Vagina (tissue), 2 donors: ENCODE measurements at regions not wholly inside any gene's neighbourhood (a gene's known extent, or its start where the extent isn't known, plus 50 kb on each side); places are given as distances from the start of the nearest gene placed in this dataset.

Experiments
- DNase-seq, 2 donors: peaks; one replicate each; pipeline ENCODE4 v3.0.0-alpha.2; 2017; ENCODE audit errors: extremely low spot score in 2 of 2
- H3K27ac ChIP-seq: fragments of 200-600 bp; sonication (generic); one replicate; pipeline ENCODE4 v1.5.1; 2019
- H3K27me3 ChIP-seq: fragments of 200-600 bp; sonication (generic); one replicate; pipeline ENCODE4 v1.5.1; 2019
- H3K36me3 ChIP-seq, 2 donors: fragments of 200-600 bp; sonication (generic); one replicate each; pipeline ENCODE4 v1.5.1; 2017 to 2019
- H3K4me1 ChIP-seq: fragments of 200-600 bp; sonication (generic); one replicate; pipeline ENCODE4 v1.5.1; 2019
- H3K4me3 ChIP-seq, 2 donors: fragments of 200-600 bp; sonication (generic); 1 replicate in 1 of 2; 2 replicates in 1 of 2; pipeline ENCODE4 v1.5.1; 2016 to 2019
- H3K9me3 ChIP-seq: fragments of 200-600 bp; sonication (generic); one replicate; pipeline ENCODE4 v1.5.1; 2019
- POLR2A ChIP-seq, 2 donors: fragments of 450-650 bp; IDR thresholded peaks; one replicate each; pipeline ENCODE4 v1.6.1; 2017; ENCODE audit warnings: antibody characterized with exemption in 2 of 2, mild to moderate bottlenecking in 2 of 2, moderate library complexity in 2 of 2
- POLR2AphosphoS5 ChIP-seq, 2 donors: sonication (generic); formaldehyde crosslinking; IDR thresholded peaks; one replicate each; pipeline ENCODE4 v1.9.0; 2017; ENCODE audit warnings: antibody characterized with exemption in 2 of 2, mild to moderate bottlenecking in 2 of 2, low read depth in 1 of 2; ENCODE audit not compliant: insufficient read depth in 1 of 2
- intact Hi-C: fragments of 100-400 bp; cut with DNase I; formaldehyde crosslinking; loops from one replicate; pipeline ENCODE4 v1.15.1; 2023
- TF ChIP-seq, protein P1 (sequence below), 3 experiments: fragments of 450-650 bp in 2 of 3; fragments of 200-600 bp in 1 of 3; sonication (generic) in 1 of 3; IDR thresholded peaks; one replicate each; pipeline ENCODE4 v1.5.1; 2017 to 2019; ENCODE audit warnings: antibody characterized with exemption in 3 of 3, mild to moderate bottlenecking in 2 of 3, moderate library complexity in 2 of 3

- Histone ChIP-seq H3K27me3 (no peaks in the 10 kb centered on the region), H3K9me3 (no peaks in the 10 kb centered on the region), H3K27ac (no peak overlapping the region), H3K4me3 (no peak overlapping the region), H3K4me1 (no peaks in the 10 kb centered on the region), H3K36me3 (no peaks in the 10 kb centered on the region)
- TF ChIP-seq POLR2A (IDR thresholded peaks at IDR 0.05): no peak
- TF ChIP-seq, protein P1, sequence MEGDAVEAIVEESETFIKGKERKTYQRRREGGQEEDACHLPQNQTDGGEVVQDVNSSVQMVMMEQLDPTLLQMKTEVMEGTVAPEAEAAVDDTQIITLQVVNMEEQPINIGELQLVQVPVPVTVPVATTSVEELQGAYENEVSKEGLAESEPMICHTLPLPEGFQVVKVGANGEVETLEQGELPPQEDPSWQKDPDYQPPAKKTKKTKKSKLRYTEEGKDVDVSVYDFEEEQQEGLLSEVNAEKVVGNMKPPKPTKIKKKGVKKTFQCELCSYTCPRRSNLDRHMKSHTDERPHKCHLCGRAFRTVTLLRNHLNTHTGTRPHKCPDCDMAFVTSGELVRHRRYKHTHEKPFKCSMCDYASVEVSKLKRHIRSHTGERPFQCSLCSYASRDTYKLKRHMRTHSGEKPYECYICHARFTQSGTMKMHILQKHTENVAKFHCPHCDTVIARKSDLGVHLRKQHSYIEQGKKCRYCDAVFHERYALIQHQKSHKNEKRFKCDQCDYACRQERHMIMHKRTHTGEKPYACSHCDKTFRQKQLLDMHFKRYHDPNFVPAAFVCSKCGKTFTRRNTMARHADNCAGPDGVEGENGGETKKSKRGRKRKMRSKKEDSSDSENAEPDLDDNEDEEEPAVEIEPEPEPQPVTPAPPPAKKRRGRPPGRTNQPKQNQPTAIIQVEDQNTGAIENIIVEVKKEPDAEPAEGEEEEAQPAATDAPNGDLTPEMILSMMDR (IDR thresholded peaks at IDR 0.05): no peak
- no peak for TF ChIP-seq POLR2AphosphoS5 (IDR thresholded peaks at IDR 0.05; ENCODE audit: insufficient read depth in 1 of 2, low read depth in 1 of 2)
- DNase-seq: no peak
- intact Hi-C loops: no loop called here
Observed at GRCh38 chr1:228914700-228915099, 179.4 kb downstream of the RHOU start.

GRCh38 chr1:228917342-228917741, 182.1 kb downstream of the RHOU start:
- no peak for DNase-seq
- Histone ChIP-seq H3K36me3 (no peaks in the 10 kb centered on the region), H3K27ac (no peak overlapping the region), H3K9me3 (no peaks in the 10 kb centered on the region), H3K4me3 (no peak overlapping the region), H3K27me3 (no peaks in the 10 kb centered on the region), H3K4me1 (no peaks in the 10 kb centered on the region)
- intact Hi-C loops: no loop called here
- no peak for TF ChIP-seq POLR2A (IDR thresholded peaks at IDR 0.05)
- TF ChIP-seq, protein P1 (IDR thresholded peaks at IDR 0.05): no peak
- TF ChIP-seq POLR2AphosphoS5 (IDR thresholded peaks at IDR 0.05; ENCODE audit: insufficient read depth in 1 of 2, low read depth in 1 of 2): no peak

DNA sequence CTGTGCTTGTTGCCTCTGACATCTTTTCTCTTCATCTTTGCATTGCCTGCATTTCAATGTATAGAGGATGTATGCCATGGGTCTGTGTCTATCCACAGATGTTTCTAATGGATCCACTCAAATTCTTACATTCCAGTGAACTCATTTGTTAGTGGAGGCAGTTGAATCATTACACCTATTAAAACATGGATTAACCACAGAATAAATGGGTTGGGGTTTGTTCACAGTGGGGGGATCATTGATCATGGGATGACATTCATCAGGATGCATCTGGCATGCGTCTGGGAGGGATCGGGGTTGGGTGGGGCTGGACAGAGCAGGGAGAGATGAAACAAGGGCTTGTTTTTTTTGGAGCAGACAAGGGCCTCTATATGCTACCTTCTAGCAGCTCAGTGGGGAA, 182.5 kb downstream of the RHOU start:
- no peak for DNase-seq
- intact Hi-C loops: no loop called here

DNA sequence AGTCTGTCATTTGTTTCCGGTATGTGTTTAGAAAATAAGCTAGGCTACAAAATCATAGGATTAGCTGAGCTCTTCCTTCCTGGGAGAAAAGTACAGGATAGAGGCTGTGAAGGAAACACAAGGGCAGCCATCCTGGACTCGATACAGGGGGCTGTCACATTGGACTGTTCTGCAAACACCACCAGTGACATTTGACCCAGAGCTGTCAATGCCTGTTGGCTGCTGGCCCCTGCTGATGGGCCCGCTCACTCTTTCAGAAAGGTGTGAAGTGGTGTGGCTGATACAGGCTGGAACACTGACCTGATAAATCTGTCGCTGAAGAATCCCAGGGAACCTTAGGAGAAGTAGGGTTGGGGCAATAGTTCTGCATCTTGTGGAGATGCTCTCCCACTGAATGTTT, 183.1 kb downstream of the RHOU start:
- TF ChIP-seq POLR2AphosphoS5 (IDR thresholded peaks at IDR 0.05; ENCODE audit: insufficient read depth in 1 of 2, low read depth in 1 of 2): no peak
- TF ChIP-seq POLR2A (IDR thresholded peaks at IDR 0.05): no peak
- TF ChIP-seq, protein P1 (IDR thresholded peaks at IDR 0.05): no peak
- no peak overlapping the region for H3K27ac ChIP-seq
- H3K4me1 ChIP-seq: no peaks in the 10 kb centered on the region
- H3K9me3 ChIP-seq: no peaks in the 10 kb centered on the region
- no peaks in the 10 kb centered on the region for H3K27me3 ChIP-seq
- H3K36me3 ChIP-seq: no peaks in the 10 kb centered on the region
- no peak for DNase-seq
- no peak overlapping the region for H3K4me3 ChIP-seq
- intact Hi-C loops: no loop called here

More for the DNA sequence above, 182.5 kb downstream of the RHOU start:
- Histone ChIP-seq H3K4me1 (no peaks in the 10 kb centered on the region), H3K27ac (no peak overlapping the region), H3K9me3 (no peaks in the 10 kb centered on the region), H3K4me3 (no peak overlapping the region), H3K27me3 (no peaks in the 10 kb centered on the region), H3K36me3 (no peaks in the 10 kb centered on the region)
- TF ChIP-seq, protein P1 (IDR thresholded peaks at IDR 0.05): no peak
- no peak for TF ChIP-seq POLR2A (IDR thresholded peaks at IDR 0.05)
- TF ChIP-seq POLR2AphosphoS5 (IDR thresholded peaks at IDR 0.05; ENCODE audit: insufficient read depth in 1 of 2, low read depth in 1 of 2): no peak

DNA sequence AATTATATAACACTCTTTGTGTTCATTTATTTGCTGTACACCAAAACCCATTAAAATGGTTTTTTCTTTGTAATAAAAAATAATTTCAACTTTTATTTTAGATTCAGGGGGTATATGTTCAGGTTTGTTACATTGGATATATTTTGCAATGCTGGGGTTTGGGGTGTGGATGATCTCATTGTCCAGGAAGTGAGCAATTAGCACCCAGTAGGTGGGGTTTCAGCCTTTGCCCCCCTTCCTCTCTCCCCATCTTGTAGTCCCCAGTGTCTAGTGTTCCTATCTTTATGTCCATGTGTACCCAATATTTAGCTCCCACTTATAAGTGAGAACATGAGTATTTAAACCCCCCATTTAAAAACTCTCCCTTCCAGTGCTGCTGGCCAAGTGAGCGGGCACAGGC, 184.6 kb downstream of the RHOU start:
- H3K27me3 ChIP-seq: no peaks in the 10 kb centered on the region
- no peaks in the 10 kb centered on the region for H3K4me1 ChIP-seq
- H3K27ac ChIP-seq: no peak overlapping the region
- intact Hi-C loops: no loop called here
- DNase-seq: no peak
- H3K9me3 ChIP-seq: no peaks in the 10 kb centered on the region
- H3K36me3 ChIP-seq: no peaks in the 10 kb centered on the region
- TF ChIP-seq POLR2A (IDR thresholded peaks at IDR 0.05) (no peak), POLR2AphosphoS5 (IDR thresholded peaks at IDR 0.05; ENCODE audit: insufficient read depth in 1 of 2, low read depth in 1 of 2) (no peak)
- TF ChIP-seq, protein P1 (IDR thresholded peaks at IDR 0.05): no peak
- no peak overlapping the region for H3K4me3 ChIP-seq
